ENCODE measurements at regions not wholly inside any gene's neighbourhood (a gene's known extent, or its start where the extent isn't known, plus 50 kb on each side); places are given as distances from the start of the nearest gene placed in this dataset.

DNA sequence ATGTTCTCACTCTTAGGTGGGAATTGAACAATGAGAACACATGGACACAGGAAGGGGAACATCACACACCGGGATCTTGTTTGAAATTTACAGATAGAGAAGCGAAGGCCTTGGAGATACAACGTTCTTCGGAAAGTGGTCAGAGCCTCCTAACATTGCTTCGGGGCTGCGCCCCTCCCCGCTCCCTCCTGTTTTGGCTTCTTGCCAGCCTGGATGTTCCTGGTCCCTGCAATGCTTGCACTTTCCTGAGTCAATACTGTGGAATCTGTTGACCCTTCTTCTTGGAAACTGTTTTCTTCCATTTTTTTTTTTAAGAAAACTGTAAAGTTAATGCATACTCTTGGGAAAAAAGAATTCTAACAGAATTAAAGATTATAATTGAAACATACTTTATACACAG lies 360.8 kb downstream of the SOCS6 start (continued):
- TF ChIP-seq, protein P1, sequence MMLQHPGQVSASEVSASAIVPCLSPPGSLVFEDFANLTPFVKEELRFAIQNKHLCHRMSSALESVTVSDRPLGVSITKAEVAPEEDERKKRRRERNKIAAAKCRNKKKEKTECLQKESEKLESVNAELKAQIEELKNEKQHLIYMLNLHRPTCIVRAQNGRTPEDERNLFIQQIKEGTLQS (IDR thresholded peaks at IDR 0.05): no peak
- no peak for TF ChIP-seq POLR2AphosphoS5 (IDR thresholded peaks at IDR 0.05; ENCODE audit: low read depth, low read length)

DNA sequence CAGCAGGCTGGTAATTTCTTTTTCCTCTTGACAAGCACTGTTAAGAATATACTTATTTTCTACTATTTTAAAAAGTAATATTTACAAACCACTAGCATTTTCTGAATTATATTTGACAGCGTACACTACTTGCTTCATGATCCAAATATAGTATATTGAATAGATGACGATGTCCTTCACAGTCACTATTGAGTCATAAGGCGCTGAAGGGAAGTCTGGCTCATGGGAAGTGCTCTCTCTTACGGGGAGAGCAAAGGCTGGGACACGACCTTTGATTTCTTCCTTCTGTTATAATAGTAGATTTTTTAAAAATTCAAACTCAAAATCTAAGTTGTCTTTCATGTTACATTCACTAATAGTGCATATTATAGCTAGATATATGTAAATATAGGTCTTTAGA lies 357.1 kb downstream of the SOCS6 start:
- intact Hi-C loops (cut with micrococcal nuclease): no loop called here
- Histone ChIP-seq H3K27me3 (ENCODE audit: insufficient read depth, low read length) (no peaks in the 10 kb centered on the region), H3K36me3 (ENCODE audit: control insufficient read depth in 1 of 2, insufficient read depth in 2 of 2, low read length in 2 of 2) (no peaks in the 10 kb centered on the region), H3K9me3 (ENCODE audit: control insufficient read depth in 1 of 2, insufficient read depth in 1 of 2, low read depth in 1 of 2, low read length in 2 of 2) (no peaks in the 10 kb centered on the region), H3K27ac (ENCODE audit: low read depth, low read length) (no peak overlapping the region), H4K20me1 (ENCODE audit: insufficient read depth) (no peaks in the 10 kb centered on the region), H3K4me3 (replicated peaks in 1 of 2; ENCODE audit: low read depth in 1 of 2, low read length in 2 of 2) (no peak overlapping the region), H3K79me2 (ENCODE audit: insufficient read depth, low read length) (no peaks in the 10 kb centered on the region), H3K9ac (ENCODE audit: low read length) (no peak overlapping the region), H2AFZ (ENCODE audit: low read depth, low read length, poor library complexity, severe bottlenecking) (no peak overlapping the region), H3K4me2 (ENCODE audit: low read length) (no peak overlapping the region), H3K4me1 (ENCODE audit: control insufficient read depth in 1 of 2, insufficient read depth in 2 of 2, low read length in 2 of 2) (no peaks in the 10 kb centered on the region), H3K9me2 (ENCODE audit: insufficient read depth) (no peaks in the 10 kb centered on the region)
- DNase-seq (ENCODE audit: low read depth, low spot score): no peak
- CTCF ChIA-PET: no interaction called here
- no peak for ATAC-seq
- no peak for TF ChIP-seq TCF7L2 (IDR thresholded peaks at IDR 0.05; ENCODE audit: borderline replicate concordance, extremely low read depth, insufficient read depth, insufficient read length)
- TF ChIP-seq SP1 (IDR thresholded peaks at IDR 0.05; ENCODE audit: low read depth): no peak
- no peak for TF ChIP-seq CBX3 (IDR thresholded peaks at IDR 0.05; ENCODE audit: low read depth)
- TF ChIP-seq ZNF274 (IDR thresholded peaks at IDR 0.05; ENCODE audit: low read depth, low read length): no peak
- TF ChIP-seq EZH2 (IDR thresholded peaks at IDR 0.05): no peak
- no peak for TF ChIP-seq SRF (IDR thresholded peaks at IDR 0.05; ENCODE audit: low read depth)
- no peak for TF ChIP-seq ZFX (IDR thresholded peaks at IDR 0.05)
- no TSS peak for BruUV-seq (replicated peaks)
- POLR2A ChIA-PET: no interaction called here
- RAD21 ChIA-PET (ENCODE audit: low non-redundant PET in 1 of 2, low total read pairs in 2 of 2, uncharacterized antibody in 2 of 2, unreplicated experiment in 2 of 2): no interaction called here

DNA sequence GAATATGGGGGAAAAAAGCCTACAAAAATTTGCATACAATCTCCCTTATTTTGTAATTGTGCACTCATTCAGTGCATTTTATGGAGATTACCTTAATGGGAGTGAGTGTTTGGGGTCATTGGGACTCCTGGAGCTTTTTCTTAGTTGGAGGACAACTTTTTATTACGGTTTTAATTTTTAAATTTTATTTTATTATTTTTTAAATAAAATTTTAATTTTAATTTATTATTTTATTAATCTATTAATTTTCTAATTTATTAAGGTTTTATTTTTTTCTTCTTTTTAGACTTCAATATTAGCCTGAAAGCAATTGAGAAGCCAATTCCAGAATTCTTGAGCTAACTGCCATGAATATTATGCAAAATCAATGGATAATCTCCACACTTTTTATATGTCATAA lies 355.0 kb downstream of the SOCS6 start:
- CTCF ChIA-PET: no interaction called here
- TF ChIP-seq SP1 (IDR thresholded peaks at IDR 0.05; ENCODE audit: low read depth): no peak
- TF ChIP-seq SIN3A (IDR thresholded peaks at IDR 0.05; ENCODE audit: low read depth): no peak
- TF ChIP-seq, protein P2, sequence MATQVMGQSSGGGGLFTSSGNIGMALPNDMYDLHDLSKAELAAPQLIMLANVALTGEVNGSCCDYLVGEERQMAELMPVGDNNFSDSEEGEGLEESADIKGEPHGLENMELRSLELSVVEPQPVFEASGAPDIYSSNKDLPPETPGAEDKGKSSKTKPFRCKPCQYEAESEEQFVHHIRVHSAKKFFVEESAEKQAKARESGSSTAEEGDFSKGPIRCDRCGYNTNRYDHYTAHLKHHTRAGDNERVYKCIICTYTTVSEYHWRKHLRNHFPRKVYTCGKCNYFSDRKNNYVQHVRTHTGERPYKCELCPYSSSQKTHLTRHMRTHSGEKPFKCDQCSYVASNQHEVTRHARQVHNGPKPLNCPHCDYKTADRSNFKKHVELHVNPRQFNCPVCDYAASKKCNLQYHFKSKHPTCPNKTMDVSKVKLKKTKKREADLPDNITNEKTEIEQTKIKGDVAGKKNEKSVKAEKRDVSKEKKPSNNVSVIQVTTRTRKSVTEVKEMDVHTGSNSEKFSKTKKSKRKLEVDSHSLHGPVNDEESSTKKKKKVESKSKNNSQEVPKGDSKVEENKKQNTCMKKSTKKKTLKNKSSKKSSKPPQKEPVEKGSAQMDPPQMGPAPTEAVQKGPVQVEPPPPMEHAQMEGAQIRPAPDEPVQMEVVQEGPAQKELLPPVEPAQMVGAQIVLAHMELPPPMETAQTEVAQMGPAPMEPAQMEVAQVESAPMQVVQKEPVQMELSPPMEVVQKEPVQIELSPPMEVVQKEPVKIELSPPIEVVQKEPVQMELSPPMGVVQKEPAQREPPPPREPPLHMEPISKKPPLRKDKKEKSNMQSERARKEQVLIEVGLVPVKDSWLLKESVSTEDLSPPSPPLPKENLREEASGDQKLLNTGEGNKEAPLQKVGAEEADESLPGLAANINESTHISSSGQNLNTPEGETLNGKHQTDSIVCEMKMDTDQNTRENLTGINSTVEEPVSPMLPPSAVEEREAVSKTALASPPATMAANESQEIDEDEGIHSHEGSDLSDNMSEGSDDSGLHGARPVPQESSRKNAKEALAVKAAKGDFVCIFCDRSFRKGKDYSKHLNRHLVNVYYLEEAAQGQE (IDR thresholded peaks at IDR 0.05; ENCODE audit: low read depth): no peak
- TF ChIP-seq FOSL1 (IDR thresholded peaks at IDR 0.05; ENCODE audit: low read depth): no peak
- no peak for TF ChIP-seq TCF7L2 (IDR thresholded peaks at IDR 0.05; ENCODE audit: borderline replicate concordance, extremely low read depth, insufficient read depth, insufficient read length)
- TF ChIP-seq, protein P1 (IDR thresholded peaks at IDR 0.05): no peak
- TF ChIP-seq CBX3 (IDR thresholded peaks at IDR 0.05; ENCODE audit: low read depth): no peak
- TF ChIP-seq ZNF274 (IDR thresholded peaks at IDR 0.05; ENCODE audit: low read depth, low read length): no peak
- TF ChIP-seq POLR2AphosphoS5 (IDR thresholded peaks at IDR 0.05; ENCODE audit: low read depth, low read length): no peak
- TF ChIP-seq EZH2 (IDR thresholded peaks at IDR 0.05): no peak
- no peak for TF ChIP-seq CEBPB (IDR thresholded peaks at IDR 0.05; ENCODE audit: low read depth)
- TF ChIP-seq SRF (IDR thresholded peaks at IDR 0.05; ENCODE audit: low read depth): no peak
- RAD21 ChIA-PET (ENCODE audit: low non-redundant PET in 1 of 2, low total read pairs in 2 of 2, uncharacterized antibody in 2 of 2, unreplicated experiment in 2 of 2): no interaction called here
- Histone ChIP-seq H3K27me3 (ENCODE audit: insufficient read depth, low read length) (no peaks in the 10 kb centered on the region), H3K27ac (ENCODE audit: low read depth, low read length) (no peak overlapping the region), H3K9me2 (ENCODE audit: insufficient read depth) (no peaks in the 10 kb centered on the region), H3K79me2 (ENCODE audit: insufficient read depth, low read length) (no peaks in the 10 kb centered on the region), H3K36me3 (ENCODE audit: control insufficient read depth in 1 of 2, insufficient read depth in 2 of 2, low read length in 2 of 2) (no peaks in the 10 kb centered on the region), H3K9ac (ENCODE audit: low read length) (no peak overlapping the region), H3K4me2 (ENCODE audit: low read length) (no peak overlapping the region), H3K4me1 (ENCODE audit: control insufficient read depth in 1 of 2, insufficient read depth in 2 of 2, low read length in 2 of 2) (no peaks in the 10 kb centered on the region), H3K4me3 (replicated peaks in 1 of 2; ENCODE audit: low read depth in 1 of 2, low read length in 2 of 2) (no peak overlapping the region), H4K20me1 (ENCODE audit: insufficient read depth) (no peaks in the 10 kb centered on the region), H3K9me3 (ENCODE audit: control insufficient read depth in 1 of 2, insufficient read depth in 1 of 2, low read depth in 1 of 2, low read length in 2 of 2) (no peaks in the 10 kb centered on the region), H2AFZ (ENCODE audit: low read depth, low read length, poor library complexity, severe bottlenecking) (no peak overlapping the region)
- no TSS peak for BruUV-seq (replicated peaks)
- ATAC-seq (no peak), DNase-seq (ENCODE audit: low read depth, low spot score) (no peak)
- intact Hi-C loops (cut with micrococcal nuclease): no loop called here
- POLR2A ChIA-PET: no interaction called here

Data from HCT116 (cell line).